HFFc6 (cell line): ENCODE measurements at regions not wholly inside any gene's neighbourhood (a gene's known extent, or its start where the extent isn't known, plus 50 kb on each side); places are given as distances from the start of the nearest gene placed in this dataset.

Experiments
- DNase-seq: peaks from one replicate; pipeline ENCODE4 v3.0.0-alpha.2; 2018
- H3K27ac Mint-ChIP-seq: 2 replicates; pipeline ENCODE4 v1.8.0; 2020; ENCODE audit warnings: mild to moderate bottlenecking, mixed read lengths
- H3K27me3 Mint-ChIP-seq: 2 replicates; pipeline ENCODE4 v1.8.0; 2021; ENCODE audit warnings: mild to moderate bottlenecking, moderate library complexity, mixed read lengths; ENCODE audit not compliant: insufficient read depth
- H3K36me3 Mint-ChIP-seq: 2 replicates; pipeline ENCODE4 v1.8.0; 2021; ENCODE audit warnings: low read depth, mixed read lengths
- H3K4me1 Mint-ChIP-seq: 2 replicates; pipeline ENCODE4 v1.8.0; 2020; ENCODE audit warnings: low read depth, mixed read lengths
- H3K4me3 Mint-ChIP-seq: 2 replicates; pipeline ENCODE4 v1.8.0; 2020; ENCODE audit warnings: mild to moderate bottlenecking, moderate library complexity, mixed read lengths
- H3K9me3 Mint-ChIP-seq: 2 replicates; pipeline ENCODE4 v1.8.0; 2020; ENCODE audit warnings: mild to moderate bottlenecking, mixed read lengths
- TF ChIP-seq, protein P1 (sequence below): fragments of 200-600 bp; sonication (generic); IDR thresholded peaks from 2 replicates; pipeline ENCODE4 v1.5.0; 2021; ENCODE audit warnings: antibody characterized with exemption, mild to moderate bottlenecking

DNA sequence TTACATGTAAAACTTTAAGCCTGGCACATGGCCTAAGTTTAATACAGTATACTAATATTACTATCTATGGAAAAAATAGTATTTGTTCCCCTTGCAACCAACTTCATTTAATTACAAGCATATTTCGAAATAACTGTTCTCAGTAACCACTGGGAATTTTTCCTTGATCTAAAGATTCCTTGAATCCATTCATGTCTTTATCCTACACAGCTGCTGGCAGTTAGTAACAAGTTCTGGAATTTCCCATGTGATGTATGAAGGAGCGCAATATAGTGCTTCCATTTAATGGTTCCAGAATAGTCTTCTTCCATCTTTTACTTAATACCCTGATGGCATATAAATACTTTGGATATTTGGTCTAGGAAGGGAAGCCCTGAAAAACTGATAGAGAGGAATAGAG, 136.5 kb downstream of the AASDH start:
- TF ChIP-seq, protein P1, sequence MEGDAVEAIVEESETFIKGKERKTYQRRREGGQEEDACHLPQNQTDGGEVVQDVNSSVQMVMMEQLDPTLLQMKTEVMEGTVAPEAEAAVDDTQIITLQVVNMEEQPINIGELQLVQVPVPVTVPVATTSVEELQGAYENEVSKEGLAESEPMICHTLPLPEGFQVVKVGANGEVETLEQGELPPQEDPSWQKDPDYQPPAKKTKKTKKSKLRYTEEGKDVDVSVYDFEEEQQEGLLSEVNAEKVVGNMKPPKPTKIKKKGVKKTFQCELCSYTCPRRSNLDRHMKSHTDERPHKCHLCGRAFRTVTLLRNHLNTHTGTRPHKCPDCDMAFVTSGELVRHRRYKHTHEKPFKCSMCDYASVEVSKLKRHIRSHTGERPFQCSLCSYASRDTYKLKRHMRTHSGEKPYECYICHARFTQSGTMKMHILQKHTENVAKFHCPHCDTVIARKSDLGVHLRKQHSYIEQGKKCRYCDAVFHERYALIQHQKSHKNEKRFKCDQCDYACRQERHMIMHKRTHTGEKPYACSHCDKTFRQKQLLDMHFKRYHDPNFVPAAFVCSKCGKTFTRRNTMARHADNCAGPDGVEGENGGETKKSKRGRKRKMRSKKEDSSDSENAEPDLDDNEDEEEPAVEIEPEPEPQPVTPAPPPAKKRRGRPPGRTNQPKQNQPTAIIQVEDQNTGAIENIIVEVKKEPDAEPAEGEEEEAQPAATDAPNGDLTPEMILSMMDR, result no peak
- Mint-ChIP-seq H3K27ac (no peak overlapping the region), H3K36me3 (no peaks in the 10 kb centered on the region)

DNA sequence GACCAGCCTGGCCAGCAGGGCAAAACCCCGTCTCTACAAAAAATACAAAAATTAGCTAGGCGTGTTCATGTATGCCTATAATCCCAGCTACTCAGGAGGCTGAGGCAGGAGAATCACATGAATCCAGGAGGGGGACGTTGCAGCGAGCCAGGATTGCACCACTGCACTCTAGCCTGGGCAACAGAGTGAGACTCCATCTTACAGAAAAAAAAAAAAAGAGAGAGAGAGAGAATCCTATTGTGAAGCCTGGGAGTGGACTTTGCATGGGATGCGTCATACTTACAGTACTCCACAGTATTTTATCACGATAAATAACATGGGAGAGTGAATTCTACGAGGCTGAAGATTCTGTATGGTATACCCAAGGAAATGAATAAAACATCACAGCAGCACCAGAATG, 139.6 kb downstream of the AASDH start:
- TF ChIP-seq, protein P1, result no peak
- Mint-ChIP-seq H3K27ac (no peak overlapping the region), H3K4me3 (no peak overlapping the region), H3K9me3 (no peaks in the 10 kb centered on the region), H3K36me3 (no peaks in the 10 kb centered on the region), H3K4me1 (no peaks in the 10 kb centered on the region), H3K27me3 (peaks cover 4% of the 10 kb centered on the region)
- no peak for DNase-seq

More for the DNA sequence above, 136.5 kb downstream of the AASDH start:
- Mint-ChIP-seq H3K9me3 (no peaks in the 10 kb centered on the region), H3K27me3 (peaks cover 6% of the 10 kb centered on the region), H3K4me3 (no peak overlapping the region), H3K4me1 (no peaks in the 10 kb centered on the region)
- DNase-seq, result no peak

DNA sequence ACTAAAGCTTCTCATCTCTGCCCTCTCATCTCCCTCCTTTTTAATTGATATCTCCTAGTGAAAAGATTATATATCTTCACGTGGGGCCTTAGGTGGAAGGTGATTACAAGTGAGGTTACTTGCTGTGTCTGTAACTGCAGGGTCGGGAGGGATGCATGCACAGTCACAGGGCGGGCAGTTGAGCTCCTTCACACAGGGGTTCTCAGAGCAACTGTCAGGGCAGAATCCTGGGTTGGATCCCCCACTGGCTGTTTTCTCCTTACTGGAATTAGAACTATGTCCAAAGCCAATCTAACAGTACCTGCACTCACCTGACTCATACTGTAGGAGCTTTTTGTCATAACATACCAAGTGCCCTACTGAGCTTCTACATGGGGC, 141.1 kb downstream of the AASDH start:
- Mint-ChIP-seq H3K4me1 (no peaks in the 10 kb centered on the region), H3K27ac (no peak overlapping the region), H3K27me3 (peaks cover 6% of the 10 kb centered on the region), H3K9me3 (no peaks in the 10 kb centered on the region), H3K4me3 (no peak overlapping the region), H3K36me3 (no peaks in the 10 kb centered on the region)
- TF ChIP-seq, protein P1, result no peak
- no peak for DNase-seq

DNA sequence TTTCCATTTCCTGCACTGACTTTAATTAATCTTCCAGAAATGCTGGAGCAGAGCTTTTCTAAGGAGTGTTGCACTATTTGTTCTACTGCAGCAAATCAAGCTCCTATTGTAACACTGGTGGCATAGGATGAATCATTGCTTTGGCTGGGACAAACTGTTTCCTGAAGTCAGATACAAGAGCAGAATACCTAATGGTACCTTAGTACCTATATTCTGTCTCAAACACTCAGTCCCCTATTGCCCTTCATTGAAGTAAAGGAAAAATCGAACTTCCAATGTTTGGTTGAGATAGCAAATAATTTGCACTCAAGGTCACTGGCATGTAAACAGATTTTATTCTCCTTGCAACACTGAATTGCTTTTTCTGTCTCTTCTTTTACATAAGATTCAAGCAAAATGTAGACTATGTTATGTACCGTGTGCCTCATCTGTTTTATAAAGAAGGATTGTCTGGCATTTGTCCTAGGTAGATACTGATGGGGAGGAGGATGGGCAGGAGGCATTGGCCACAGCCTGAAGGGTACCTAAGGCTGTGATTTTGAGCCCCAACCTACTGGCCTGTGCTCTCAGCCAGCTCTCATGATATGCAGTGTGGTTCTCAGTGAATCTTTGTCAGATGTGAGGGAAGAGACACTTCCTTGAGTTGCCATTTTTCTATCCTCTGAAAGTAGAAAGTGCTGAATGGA, 141.6 kb downstream of the AASDH start:
- Mint-ChIP-seq H3K9me3 (no peaks in the 10 kb centered on the region), H3K27ac (no peak overlapping the region), H3K4me1 (no peaks in the 10 kb centered on the region), H3K36me3 (no peaks in the 10 kb centered on the region), H3K4me3 (no peak overlapping the region), H3K27me3 (peaks cover 4% of the 10 kb centered on the region)
- no peak for DNase-seq
- TF ChIP-seq, protein P1, result no peak

DNA sequence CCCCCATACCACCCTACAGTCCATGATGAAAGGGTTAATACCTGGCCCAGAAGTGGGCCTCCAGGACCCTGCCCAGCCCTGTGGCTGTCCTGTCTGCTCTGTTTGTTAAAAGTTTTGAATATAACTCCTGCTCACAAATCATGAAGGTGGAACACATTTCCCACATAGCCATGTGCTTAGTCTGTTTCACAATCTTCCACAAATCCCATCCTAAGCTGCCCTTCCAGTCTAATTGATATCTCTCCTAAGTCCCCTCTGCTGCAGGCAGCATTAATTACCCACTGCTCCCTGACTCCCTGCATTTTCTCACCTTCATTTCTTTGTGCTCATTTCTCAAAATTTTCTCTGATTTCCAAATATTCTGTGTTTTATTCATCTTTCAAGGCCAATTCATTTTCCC, 142.6 kb downstream of the AASDH start:
- Mint-ChIP-seq H3K4me1 (no peaks in the 10 kb centered on the region), H3K4me3 (no peak overlapping the region), H3K27me3 (peaks cover 4% of the 10 kb centered on the region)

More for the DNA sequence above, 142.6 kb downstream of the AASDH start:
- no peaks in the 10 kb centered on the region for H3K36me3 Mint-ChIP-seq
- no peak overlapping the region for H3K27ac Mint-ChIP-seq
- H3K9me3 Mint-ChIP-seq, result no peaks in the 10 kb centered on the region
- DNase-seq, result no peak
- TF ChIP-seq, protein P1, result no peak
